Mucosa of descending colon (tissue), 3 donors: ENCODE measurements at regions not wholly inside any gene's neighbourhood (a gene's known extent, or its start where the extent isn't known, plus 50 kb on each side); places are given as distances from the start of the nearest gene placed in this dataset.

Source experiments
- ATAC-seq: fragments of 200-7000 bp; cut with Tn5 transposase; one replicate; pipeline ENCODE4 v1.9.1; 2020; ENCODE audit warnings: mild to moderate bottlenecking, moderate library complexity
- DNase-seq, 3 donors: peaks; one replicate each; pipeline ENCODE4 v3.0.0-alpha.2; 2020
- H3K36me3 ChIP-seq: fragments of 200-600 bp; one replicate; pipeline ENCODE4 v1.8.0; 2021; ENCODE audit warnings: low read depth, mild to moderate bottlenecking
- H3K4me1 ChIP-seq: fragments of 200-600 bp; one replicate; pipeline ENCODE4 v1.8.0; 2021; ENCODE audit warnings: low read depth, mild to moderate bottlenecking
- H3K4me3 ChIP-seq: fragments of 200-600 bp; one replicate; pipeline ENCODE4 v1.8.0; 2021; ENCODE audit warnings: mild to moderate bottlenecking
- H3K9me3 ChIP-seq: fragments of 200-600 bp; one replicate; pipeline ENCODE4 v1.8.0; 2021; ENCODE audit warnings: mild to moderate bottlenecking
- intact Hi-C, 2 donors: fragments of 100-400 bp; cut with DNase I in 1 of 2; cut with micrococcal nuclease in 1 of 2; formaldehyde crosslinking; loops; one replicate each; pipeline versions ENCODE4 v1.11.0 to v1.11.1; 2022; cut with DNase I, micrococcal nuclease
- TF ChIP-seq, protein P1 (sequence below): fragments of 200-600 bp; IDR thresholded peaks from one replicate; pipeline ENCODE4 v1.8.0; 2022; ENCODE audit warnings: antibody characterized with exemption, mild to moderate bottlenecking
- donor health status: DM: no; HTN: no; CAD: no; lungs with moderate emphysema.
- donor health status: DM: no; HTN: no; CAD: no.
- donor health status: DM: no; HTN: yes; CAD: no.

DNA sequence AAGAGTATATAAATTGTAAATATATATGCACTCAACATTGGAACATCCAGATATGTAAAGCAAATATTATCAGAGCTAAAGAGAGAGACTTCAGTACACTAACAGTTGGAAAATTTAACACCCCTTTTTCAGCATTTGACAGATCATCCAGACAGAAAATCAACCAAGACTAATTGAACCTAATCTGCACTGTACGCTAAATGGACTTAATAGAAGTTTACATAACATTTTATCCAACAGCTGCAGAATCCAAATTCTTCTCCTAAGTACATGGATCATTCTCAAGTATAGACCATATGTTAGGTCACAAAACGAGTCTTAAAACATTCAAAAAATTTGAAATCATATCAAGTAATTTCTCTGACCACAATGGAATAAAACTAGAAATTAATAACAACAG, 229.1 kb upstream of the CLEC14A start:
- Histone ChIP-seq H3K4me3 (no peak overlapping the region), H3K4me1 (no peaks in the 10 kb centered on the region), H3K9me3 (peaks cover under 1% of the 10 kb centered on the region), H3K36me3 (no peaks in the 10 kb centered on the region)
- intact Hi-C loops: no loop called here
- DNase-seq (no peak), ATAC-seq (no peak)
- TF ChIP-seq, protein P1, sequence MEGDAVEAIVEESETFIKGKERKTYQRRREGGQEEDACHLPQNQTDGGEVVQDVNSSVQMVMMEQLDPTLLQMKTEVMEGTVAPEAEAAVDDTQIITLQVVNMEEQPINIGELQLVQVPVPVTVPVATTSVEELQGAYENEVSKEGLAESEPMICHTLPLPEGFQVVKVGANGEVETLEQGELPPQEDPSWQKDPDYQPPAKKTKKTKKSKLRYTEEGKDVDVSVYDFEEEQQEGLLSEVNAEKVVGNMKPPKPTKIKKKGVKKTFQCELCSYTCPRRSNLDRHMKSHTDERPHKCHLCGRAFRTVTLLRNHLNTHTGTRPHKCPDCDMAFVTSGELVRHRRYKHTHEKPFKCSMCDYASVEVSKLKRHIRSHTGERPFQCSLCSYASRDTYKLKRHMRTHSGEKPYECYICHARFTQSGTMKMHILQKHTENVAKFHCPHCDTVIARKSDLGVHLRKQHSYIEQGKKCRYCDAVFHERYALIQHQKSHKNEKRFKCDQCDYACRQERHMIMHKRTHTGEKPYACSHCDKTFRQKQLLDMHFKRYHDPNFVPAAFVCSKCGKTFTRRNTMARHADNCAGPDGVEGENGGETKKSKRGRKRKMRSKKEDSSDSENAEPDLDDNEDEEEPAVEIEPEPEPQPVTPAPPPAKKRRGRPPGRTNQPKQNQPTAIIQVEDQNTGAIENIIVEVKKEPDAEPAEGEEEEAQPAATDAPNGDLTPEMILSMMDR: no peak

DNA sequence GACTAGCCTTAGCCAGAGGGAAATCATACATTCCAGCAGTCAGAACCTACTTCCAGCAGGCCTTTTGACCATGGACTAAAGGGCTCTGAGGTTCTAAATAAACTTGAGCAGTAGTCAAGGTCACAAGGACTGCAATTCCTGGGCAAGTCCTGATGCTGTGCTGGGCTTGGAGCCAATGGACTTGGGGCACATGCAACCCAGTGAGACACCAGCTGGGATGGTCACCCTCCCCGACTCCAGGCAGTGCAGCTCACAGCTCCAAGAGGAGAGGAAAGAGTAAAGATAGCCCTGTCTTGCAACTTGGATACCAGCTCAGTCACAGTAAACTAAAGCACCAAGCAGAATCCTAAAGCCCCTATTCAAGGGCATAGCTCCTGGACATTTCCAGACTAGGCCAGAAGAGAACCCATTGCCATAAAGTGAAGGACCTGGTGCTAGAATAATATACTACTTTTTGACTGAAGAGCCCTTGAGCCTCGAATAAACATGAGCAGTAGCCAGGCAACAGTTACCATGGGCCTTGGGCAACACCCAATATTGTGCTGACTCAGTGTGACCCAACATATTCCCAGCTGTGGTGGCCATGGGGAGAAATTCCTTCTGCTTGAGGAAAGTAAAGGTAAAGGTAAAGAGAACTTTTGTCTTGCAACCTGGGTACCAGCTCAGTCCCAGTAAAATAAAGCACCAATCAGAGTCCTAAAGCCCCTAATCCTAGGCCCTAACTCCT, 226.2 kb upstream of the CLEC14A start:
- peaks cover 11% of the 10 kb centered on the region for H3K9me3 ChIP-seq
- DNase-seq (no peak), ATAC-seq (no peak)
- no peaks in the 10 kb centered on the region for H3K4me1 ChIP-seq
- H3K4me3 ChIP-seq: no peak overlapping the region
- H3K36me3 ChIP-seq: no peaks in the 10 kb centered on the region
- TF ChIP-seq, protein P1: no peak
- intact Hi-C loops: no loop called here

DNA sequence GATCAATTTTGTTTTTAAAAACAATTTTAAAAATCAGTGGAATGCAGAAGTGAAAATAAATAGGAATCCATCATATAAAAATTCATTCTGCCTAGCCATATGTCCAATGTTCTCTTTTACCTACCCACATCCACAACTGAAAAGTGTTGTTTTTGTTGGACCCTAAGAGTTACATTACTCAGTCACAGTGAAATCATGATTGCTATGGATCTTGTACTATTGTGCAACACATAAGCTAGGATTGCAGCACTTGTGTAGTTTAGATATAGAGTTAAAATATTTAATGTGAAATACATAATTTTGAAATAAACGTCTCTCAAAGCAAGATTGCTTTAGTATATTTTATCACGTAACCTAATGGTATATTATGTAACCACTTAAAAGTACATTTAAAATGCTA, 213.3 kb upstream of the CLEC14A start:
- Histone ChIP-seq H3K4me3 (no peak overlapping the region), H3K4me1 (no peaks in the 10 kb centered on the region), H3K36me3 (no peaks in the 10 kb centered on the region), H3K9me3 (no peaks in the 10 kb centered on the region)
- ATAC-seq (no peak), DNase-seq (no peak)
- TF ChIP-seq, protein P1: no peak
- intact Hi-C loops: no loop called here

DNA sequence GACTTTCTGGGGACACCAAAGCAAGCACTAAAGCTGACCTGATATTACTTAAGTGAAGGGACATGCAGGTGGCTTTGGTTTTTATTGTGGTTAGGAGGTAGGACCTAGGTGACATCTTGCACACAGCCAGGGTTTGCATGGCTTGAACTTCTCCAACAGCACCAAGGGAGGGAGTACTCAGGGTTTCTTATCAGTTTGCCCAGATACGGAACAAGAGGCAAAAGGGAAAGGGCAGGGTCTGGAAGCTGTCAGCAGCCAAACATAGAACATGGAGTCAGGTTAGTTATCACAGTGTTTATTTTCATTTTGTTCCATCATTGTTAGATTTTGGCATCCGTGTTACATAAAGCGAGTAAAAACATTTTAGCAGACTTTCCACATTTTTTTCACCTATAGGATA, 186.3 kb upstream of the CLEC14A start:
- no peaks in the 10 kb centered on the region for H3K36me3 ChIP-seq
- ATAC-seq: no peak
- intact Hi-C loops: no loop called here
- no peak for DNase-seq
- TF ChIP-seq, protein P1: no peak
- H3K4me1 ChIP-seq: no peaks in the 10 kb centered on the region
- H3K4me3 ChIP-seq: no peak overlapping the region
- H3K9me3 ChIP-seq: peaks cover 11% of the 10 kb centered on the region

DNA sequence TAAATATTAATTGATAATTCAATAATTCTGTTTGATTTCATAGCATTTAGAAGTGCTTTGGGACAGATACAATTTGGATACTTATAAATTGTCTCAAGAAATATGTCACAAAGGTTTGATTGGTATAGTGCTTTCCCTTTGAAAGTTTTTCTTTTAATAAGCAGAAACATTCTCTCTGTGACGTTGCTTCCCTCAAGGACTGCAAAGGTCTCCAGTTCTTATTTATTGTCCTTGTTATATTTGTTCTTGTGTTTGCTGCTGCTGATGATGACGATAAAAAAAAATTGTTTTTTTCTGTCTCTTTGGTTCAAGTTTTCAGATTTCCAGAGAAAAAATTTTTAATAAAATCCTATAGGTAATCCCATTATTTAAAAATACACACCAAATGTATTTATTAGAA, 176.3 kb upstream of the CLEC14A start:
- ATAC-seq (no peak), DNase-seq (no peak)
- intact Hi-C loops: no loop called here
- Histone ChIP-seq H3K9me3 (no peaks in the 10 kb centered on the region), H3K4me3 (no peak overlapping the region), H3K36me3 (no peaks in the 10 kb centered on the region), H3K4me1 (no peaks in the 10 kb centered on the region)
- TF ChIP-seq, protein P1: no peak

DNA sequence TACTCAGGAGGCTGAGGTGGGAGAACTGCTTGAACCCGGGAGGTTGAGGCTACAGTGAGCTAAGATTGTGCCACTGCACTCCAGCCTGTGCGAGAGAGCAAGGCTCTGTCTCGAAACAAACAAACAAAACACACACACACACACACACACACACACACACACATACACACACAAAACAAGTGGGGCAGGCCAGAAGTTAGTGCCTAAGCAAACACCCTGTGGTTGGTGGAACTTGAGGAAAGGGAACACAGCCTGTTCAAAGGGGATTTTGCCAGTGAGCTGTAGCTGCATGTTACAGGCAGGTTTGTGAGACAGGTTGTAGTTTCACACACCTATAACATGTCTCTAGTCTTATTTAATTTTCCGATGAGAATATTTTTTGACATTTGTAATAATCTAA, 175.3 kb upstream of the CLEC14A start:
- DNase-seq (no peak), ATAC-seq (no peak)
- no peaks in the 10 kb centered on the region for H3K9me3 ChIP-seq

More for the DNA sequence above, 175.3 kb upstream of the CLEC14A start:
- H3K4me1 ChIP-seq: no peaks in the 10 kb centered on the region
- intact Hi-C loops: no loop called here
- H3K4me3 ChIP-seq: no peak overlapping the region
- H3K36me3 ChIP-seq: no peaks in the 10 kb centered on the region
- TF ChIP-seq, protein P1: no peak
